22Rv1 (cell line): ENCODE measurements at regions not wholly inside any gene's neighbourhood (a gene's known extent, or its start where the extent isn't known, plus 50 kb on each side); places are given as distances from the start of the nearest gene placed in this dataset.

Experiments used
- ZFX ChIP-seq: fragments of 450-650 bp; IDR thresholded peaks from 2 replicates; pipeline ENCODE4 v1.6.1; 2017; ENCODE audit warnings: antibody characterized with exemption, borderline replicate concordance
- TF ChIP-seq, protein P1 (sequence below): fragments of 450-650 bp; IDR thresholded peaks from 2 replicates; pipeline ENCODE4 v1.5.1; 2017; ENCODE audit warnings: mild to moderate bottlenecking

DNA sequence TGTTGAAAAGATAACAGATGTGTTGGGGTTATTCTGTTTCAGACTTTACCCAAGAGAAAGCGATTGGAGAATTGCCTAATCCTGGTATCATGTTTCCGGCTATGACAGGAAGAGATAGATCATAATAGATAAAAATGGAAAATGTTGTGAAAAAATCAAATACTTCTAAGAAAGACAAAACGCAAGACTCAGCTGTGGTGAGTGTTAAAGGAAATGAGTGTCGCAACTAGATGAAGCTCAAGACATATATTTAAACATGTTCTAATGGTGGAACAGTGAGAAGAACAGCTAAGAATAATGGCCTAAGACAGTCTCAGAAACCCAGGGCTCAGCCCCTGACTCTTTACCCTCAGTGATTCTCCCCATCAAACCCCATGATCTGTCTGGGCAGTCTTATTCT lies 426.7 kb upstream of the RUNX1 start:
- TF ChIP-seq, protein P1, sequence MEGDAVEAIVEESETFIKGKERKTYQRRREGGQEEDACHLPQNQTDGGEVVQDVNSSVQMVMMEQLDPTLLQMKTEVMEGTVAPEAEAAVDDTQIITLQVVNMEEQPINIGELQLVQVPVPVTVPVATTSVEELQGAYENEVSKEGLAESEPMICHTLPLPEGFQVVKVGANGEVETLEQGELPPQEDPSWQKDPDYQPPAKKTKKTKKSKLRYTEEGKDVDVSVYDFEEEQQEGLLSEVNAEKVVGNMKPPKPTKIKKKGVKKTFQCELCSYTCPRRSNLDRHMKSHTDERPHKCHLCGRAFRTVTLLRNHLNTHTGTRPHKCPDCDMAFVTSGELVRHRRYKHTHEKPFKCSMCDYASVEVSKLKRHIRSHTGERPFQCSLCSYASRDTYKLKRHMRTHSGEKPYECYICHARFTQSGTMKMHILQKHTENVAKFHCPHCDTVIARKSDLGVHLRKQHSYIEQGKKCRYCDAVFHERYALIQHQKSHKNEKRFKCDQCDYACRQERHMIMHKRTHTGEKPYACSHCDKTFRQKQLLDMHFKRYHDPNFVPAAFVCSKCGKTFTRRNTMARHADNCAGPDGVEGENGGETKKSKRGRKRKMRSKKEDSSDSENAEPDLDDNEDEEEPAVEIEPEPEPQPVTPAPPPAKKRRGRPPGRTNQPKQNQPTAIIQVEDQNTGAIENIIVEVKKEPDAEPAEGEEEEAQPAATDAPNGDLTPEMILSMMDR: no peak
- TF ChIP-seq ZFX: no peak
